ENCODE measurements at regions not wholly inside any gene's neighbourhood (a gene's known extent, or its start where the extent isn't known, plus 50 kb on each side); places are given as distances from the start of the nearest gene placed in this dataset.

GRCh38 chr17:65474660-65475059 is 86.8 kb downstream of the AXIN2 start:
- no peak for TF ChIP-seq CTCF (conservative IDR thresholded peaks at IDR 0.05 in 1 of 2, IDR thresholded peaks at IDR 0.05 in 1 of 2; ENCODE audit: low read depth in 1 of 2, low read length in 2 of 2)
- TF ChIP-seq EZH2 (IDR thresholded peaks at IDR 0.05; ENCODE audit: low read length, missing control alignments), result no peak

Measured in fibroblast of lung (primary cell).